ENCODE measurements at regions not wholly inside any gene's neighbourhood (a gene's known extent, or its start where the extent isn't known, plus 50 kb on each side); places are given as distances from the start of the nearest gene placed in this dataset.

DNA sequence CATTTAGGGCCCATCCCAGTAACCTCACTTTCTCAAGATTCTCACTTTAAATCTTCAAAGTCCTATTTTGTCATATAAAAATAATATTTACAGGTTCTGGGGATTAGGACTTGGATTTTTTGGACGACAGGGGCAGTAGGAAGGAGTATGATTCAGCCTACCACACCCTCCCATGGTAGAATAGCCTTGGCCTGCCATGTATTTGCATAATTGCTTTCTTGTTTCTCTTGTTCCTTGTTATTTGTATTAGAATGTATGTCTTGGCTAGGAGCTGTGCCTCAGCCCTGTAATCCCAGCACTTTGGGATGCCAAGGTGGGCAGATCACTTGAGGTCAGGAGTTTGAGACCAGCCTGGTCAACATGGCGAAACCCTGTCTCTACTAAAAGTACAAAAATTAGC, 92.5 kb downstream of the ELAPOR2 start:
- Histone ChIP-seq H3K4me1 (ENCODE audit: control insufficient read depth, extremely low read depth, insufficient read depth, low read length) (no peaks in the 10 kb centered on the region), H3K79me2 (ENCODE audit: control insufficient read depth, insufficient read depth, low read length) (no peaks in the 10 kb centered on the region), H3K27ac (ENCODE audit: insufficient read depth, low read depth, low read length) (no peak overlapping the region), H3K27me3 (ENCODE audit: control insufficient read depth in 2 of 2, insufficient read depth in 2 of 2, low read length in 2 of 2) (no peaks in the 10 kb centered on the region), H3K4me3 (replicated peaks in 1 of 3; ENCODE audit: insufficient read depth in 1 of 3, low read depth in 1 of 3, low read length in 3 of 3) (no peak overlapping the region), H4K20me1 (replicated peaks; ENCODE audit: control insufficient read depth, extremely low read depth, insufficient read depth, low read length) (peaks cover 8% of the 10 kb centered on the region), H3K9me1 (replicated peaks; ENCODE audit: control insufficient read depth, extremely low read depth, insufficient read depth, low read length) (peaks cover 2% of the 10 kb centered on the region), H2AFZ (ENCODE audit: low read depth, low read length) (no peak overlapping the region), H3K36me3 (ENCODE audit: control insufficient read depth in 2 of 2, extremely low read depth in 1 of 2, insufficient read depth in 2 of 2, low read length in 2 of 2) (no peaks in the 10 kb centered on the region), H3K4me2 (ENCODE audit: insufficient read depth, low read length) (no peak overlapping the region), H3K9ac (replicated peaks; ENCODE audit: extremely low read depth, insufficient read depth, low read length) (no peak overlapping the region), H3K9me3 (replicated peaks; ENCODE audit: control insufficient read depth, insufficient read depth, low read length) (no peaks in the 10 kb centered on the region)
- no peak for DNase-seq (ENCODE audit: low read depth, low spot score)
- dilution Hi-C loops (cut with MboI; ENCODE audit: extremely low pct_ligation_motif_present, low sequenced_read_pairs) (no loop called here), intact Hi-C loops (cut with micrococcal nuclease) (no loop called here)
- BruUV-seq (replicated peaks): no TSS peak
- ChIA-PET CTCF (interaction anchor here (1.1 kb wide), 1 partner anchor 10 kb away, joined by 3 read pairs; no protein-coding TSS in a partner anchor), POLR2A (no interaction called here)
- FAIRE-seq: no peak
- TF ChIP-seq POLR2A (IDR thresholded peaks at IDR 0.05; ENCODE audit: low read depth, low read length) (no peak), POLR2AphosphoS5 (IDR thresholded peaks at IDR 0.05; ENCODE audit: insufficient read depth, low read depth, low read length) (no peak), EZH2 (IDR thresholded peaks at IDR 0.05; ENCODE audit: borderline replicate concordance, low read depth, low read length, severe bottlenecking) (no peak), GATA2 (IDR thresholded peaks at IDR 0.05; ENCODE audit: insufficient read depth, insufficient read length, low read depth, low read length) (no peak), FOS (IDR thresholded peaks at IDR 0.05; ENCODE audit: borderline replicate concordance, insufficient read depth, low read length) (no peak), MAX (IDR thresholded peaks at IDR 0.05; ENCODE audit: insufficient read depth, insufficient read length) (no peak), JUN (IDR thresholded peaks at IDR 0.05; ENCODE audit: borderline replicate concordance, insufficient read depth, insufficient read length, low read depth) (no peak), MYC (IDR thresholded peaks at IDR 0.05; ENCODE audit: low read depth, low read length) (no peak)
- TF ChIP-seq, protein P1, sequence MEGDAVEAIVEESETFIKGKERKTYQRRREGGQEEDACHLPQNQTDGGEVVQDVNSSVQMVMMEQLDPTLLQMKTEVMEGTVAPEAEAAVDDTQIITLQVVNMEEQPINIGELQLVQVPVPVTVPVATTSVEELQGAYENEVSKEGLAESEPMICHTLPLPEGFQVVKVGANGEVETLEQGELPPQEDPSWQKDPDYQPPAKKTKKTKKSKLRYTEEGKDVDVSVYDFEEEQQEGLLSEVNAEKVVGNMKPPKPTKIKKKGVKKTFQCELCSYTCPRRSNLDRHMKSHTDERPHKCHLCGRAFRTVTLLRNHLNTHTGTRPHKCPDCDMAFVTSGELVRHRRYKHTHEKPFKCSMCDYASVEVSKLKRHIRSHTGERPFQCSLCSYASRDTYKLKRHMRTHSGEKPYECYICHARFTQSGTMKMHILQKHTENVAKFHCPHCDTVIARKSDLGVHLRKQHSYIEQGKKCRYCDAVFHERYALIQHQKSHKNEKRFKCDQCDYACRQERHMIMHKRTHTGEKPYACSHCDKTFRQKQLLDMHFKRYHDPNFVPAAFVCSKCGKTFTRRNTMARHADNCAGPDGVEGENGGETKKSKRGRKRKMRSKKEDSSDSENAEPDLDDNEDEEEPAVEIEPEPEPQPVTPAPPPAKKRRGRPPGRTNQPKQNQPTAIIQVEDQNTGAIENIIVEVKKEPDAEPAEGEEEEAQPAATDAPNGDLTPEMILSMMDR (IDR thresholded peaks at IDR 0.05; ENCODE audit: extremely low read depth in 1 of 2, insufficient read depth in 1 of 2, low read depth in 1 of 2, low read length in 2 of 2): no peak

All from endothelial cell of umbilical vein (primary cell).